ENCODE measurements at regions not wholly inside any gene's neighbourhood (a gene's known extent, or its start where the extent isn't known, plus 50 kb on each side); places are given as distances from the start of the nearest gene placed in this dataset.

GRCh38 chr3:76509179-76509830, 530.6 kb upstream of the ROBO2 start:
- H3K9me3 Mint-ChIP-seq (ENCODE audit: unreplicated experiment) = no peaks in the 10 kb centered on the region
- Histone ChIP-seq H3K4me3 (ENCODE audit: low read depth, low read length) (no peak overlapping the region), H3K9me3 (no peaks in the 10 kb centered on the region), H3K36me3 (ENCODE audit: control insufficient read depth, insufficient read depth, low read length) (no peaks in the 10 kb centered on the region), H3K27me3 (replicated peaks; ENCODE audit: control insufficient read depth, insufficient read depth, low read length) (no peaks in the 10 kb centered on the region), H3K4me1 (no peaks in the 10 kb centered on the region)
- CTCF ChIA-PET = no interaction called here
- TF ChIP-seq, protein P1, sequence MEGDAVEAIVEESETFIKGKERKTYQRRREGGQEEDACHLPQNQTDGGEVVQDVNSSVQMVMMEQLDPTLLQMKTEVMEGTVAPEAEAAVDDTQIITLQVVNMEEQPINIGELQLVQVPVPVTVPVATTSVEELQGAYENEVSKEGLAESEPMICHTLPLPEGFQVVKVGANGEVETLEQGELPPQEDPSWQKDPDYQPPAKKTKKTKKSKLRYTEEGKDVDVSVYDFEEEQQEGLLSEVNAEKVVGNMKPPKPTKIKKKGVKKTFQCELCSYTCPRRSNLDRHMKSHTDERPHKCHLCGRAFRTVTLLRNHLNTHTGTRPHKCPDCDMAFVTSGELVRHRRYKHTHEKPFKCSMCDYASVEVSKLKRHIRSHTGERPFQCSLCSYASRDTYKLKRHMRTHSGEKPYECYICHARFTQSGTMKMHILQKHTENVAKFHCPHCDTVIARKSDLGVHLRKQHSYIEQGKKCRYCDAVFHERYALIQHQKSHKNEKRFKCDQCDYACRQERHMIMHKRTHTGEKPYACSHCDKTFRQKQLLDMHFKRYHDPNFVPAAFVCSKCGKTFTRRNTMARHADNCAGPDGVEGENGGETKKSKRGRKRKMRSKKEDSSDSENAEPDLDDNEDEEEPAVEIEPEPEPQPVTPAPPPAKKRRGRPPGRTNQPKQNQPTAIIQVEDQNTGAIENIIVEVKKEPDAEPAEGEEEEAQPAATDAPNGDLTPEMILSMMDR (IDR thresholded peaks at IDR 0.05; ENCODE audit: insufficient read depth in 1 of 2, low read depth in 1 of 2, low read length in 1 of 2, severe bottlenecking in 1 of 2, unreplicated experiment in 1 of 2) = no peak
- H3K36me3 Mint-ChIP-seq (ENCODE audit: insufficient read depth, unreplicated experiment) = no peaks in the 10 kb centered on the region
- no peaks in the 10 kb centered on the region for H3K4me1 Mint-ChIP-seq (ENCODE audit: low read depth, unreplicated experiment)
- H3K4me3 Mint-ChIP-seq (ENCODE audit: unreplicated experiment) = no peak overlapping the region
- BruUV-seq (replicated peaks) = no TSS peak
- POLR2A ChIA-PET = no interaction called here
- no peak for DNase-seq
- intact Hi-C loops (cut with micrococcal nuclease; ENCODE audit: unreplicated experiment) = no loop called here
- no peak overlapping the region for H3K27ac Mint-ChIP-seq (ENCODE audit: unreplicated experiment)
- no peaks in the 10 kb centered on the region for H3K27me3 Mint-ChIP-seq (ENCODE audit: insufficient read depth, unreplicated experiment)

DNA sequence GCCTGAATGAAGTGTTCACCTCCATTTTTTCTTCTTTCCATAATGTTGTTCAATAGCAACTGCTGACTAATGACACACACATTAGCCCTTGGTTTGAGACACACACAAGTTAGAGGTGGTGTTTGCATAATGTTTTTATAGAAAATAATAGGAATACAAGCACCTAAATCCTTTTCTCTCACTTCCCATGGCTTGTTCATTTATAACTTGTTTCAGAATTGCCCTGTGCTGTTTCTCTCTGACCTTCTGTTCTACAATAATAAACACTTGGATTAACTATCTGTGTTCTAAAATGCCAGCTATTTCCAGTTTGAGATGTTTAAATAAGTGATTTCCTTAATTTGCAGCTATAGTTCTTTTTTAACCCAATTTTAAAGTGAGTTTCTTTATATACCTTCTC, 525.1 kb upstream of the ROBO2 start:
- Mint-ChIP-seq H3K4me1 (ENCODE audit: low read depth, unreplicated experiment) (no peaks in the 10 kb centered on the region), H3K9me3 (ENCODE audit: unreplicated experiment) (no peaks in the 10 kb centered on the region), H3K4me3 (ENCODE audit: unreplicated experiment) (no peak overlapping the region), H3K36me3 (ENCODE audit: insufficient read depth, unreplicated experiment) (no peaks in the 10 kb centered on the region), H3K27ac (ENCODE audit: unreplicated experiment) (no peak overlapping the region), H3K27me3 (ENCODE audit: insufficient read depth, unreplicated experiment) (peaks cover 4% of the 10 kb centered on the region)
- Histone ChIP-seq H3K36me3 (ENCODE audit: control insufficient read depth, insufficient read depth, low read length) (no peaks in the 10 kb centered on the region), H3K27me3 (replicated peaks; ENCODE audit: control insufficient read depth, insufficient read depth, low read length) (no peaks in the 10 kb centered on the region), H3K4me3 (ENCODE audit: low read depth, low read length) (no peak overlapping the region), H3K9me3 (no peaks in the 10 kb centered on the region), H3K4me1 (no peaks in the 10 kb centered on the region)
- BruUV-seq (replicated peaks) = no TSS peak
- CTCF ChIA-PET = no interaction called here
- intact Hi-C loops (cut with micrococcal nuclease; ENCODE audit: unreplicated experiment) = no loop called here
- TF ChIP-seq, protein P1 (IDR thresholded peaks at IDR 0.05; ENCODE audit: insufficient read depth in 1 of 2, low read depth in 1 of 2, low read length in 1 of 2, severe bottlenecking in 1 of 2, unreplicated experiment in 1 of 2) = no peak
- DNase-seq = no peak
- POLR2A ChIA-PET = no interaction called here

- H3K4me3 ChIP-seq (ENCODE audit: low read depth, low read length) = no peak overlapping the region
- DNase-seq = no peak
- peaks cover 3% of the 10 kb centered on the region for H3K27me3 Mint-ChIP-seq (ENCODE audit: insufficient read depth, unreplicated experiment)
- ChIA-PET POLR2A (no interaction called here), CTCF (no interaction called here)
- H3K4me1 Mint-ChIP-seq (ENCODE audit: low read depth, unreplicated experiment) = no peaks in the 10 kb centered on the region
- H3K27me3 ChIP-seq (replicated peaks; ENCODE audit: control insufficient read depth, insufficient read depth, low read length) = no peaks in the 10 kb centered on the region
- no peaks in the 10 kb centered on the region for H3K9me3 Mint-ChIP-seq (ENCODE audit: unreplicated experiment)
- H3K27ac Mint-ChIP-seq (ENCODE audit: unreplicated experiment) = no peak overlapping the region
- no peaks in the 10 kb centered on the region for H3K9me3 ChIP-seq
- no peaks in the 10 kb centered on the region for H3K36me3 Mint-ChIP-seq (ENCODE audit: insufficient read depth, unreplicated experiment)
- H3K36me3 ChIP-seq (ENCODE audit: control insufficient read depth, insufficient read depth, low read length) = no peaks in the 10 kb centered on the region
- no TSS peak for BruUV-seq (replicated peaks)
- no peak overlapping the region for H3K4me3 Mint-ChIP-seq (ENCODE audit: unreplicated experiment)
- TF ChIP-seq, protein P1 (IDR thresholded peaks at IDR 0.05; ENCODE audit: insufficient read depth in 1 of 2, low read depth in 1 of 2, low read length in 1 of 2, severe bottlenecking in 1 of 2, unreplicated experiment in 1 of 2) = no peak
- intact Hi-C loops (cut with micrococcal nuclease; ENCODE audit: unreplicated experiment) = no loop called here
- H3K4me1 ChIP-seq = no peaks in the 10 kb centered on the region
Observed at GRCh38 chr3:76523337-76523736, 516.6 kb upstream of the ROBO2 start.

All from Caco-2 (cell line).